Neural cell (in vitro differentiated cells): ENCODE measurements at regions not wholly inside any gene's neighbourhood (a gene's known extent, or its start where the extent isn't known, plus 50 kb on each side); places are given as distances from the start of the nearest gene placed in this dataset.

Source experiments
- H2AFZ ChIP-seq: fragments of 200-600, 300-800 bp; sonication (generic), shearing (Covaris generic); 2 replicates; pipeline ENCODE4 v1.6.0; 2014; ENCODE audit warnings: low read depth, mild to moderate bottlenecking, antibody characterized with exemption, low read length, moderate library complexity
- H3F3A ChIP-seq: fragments of 200-600 bp; shearing (Covaris generic); 2 replicates; pipeline ENCODE4 v1.6.1; 2016; ENCODE audit warnings: mild to moderate bottlenecking, moderate library complexity, mixed read lengths, antibody characterized with exemption, low read length; ENCODE audit not compliant: insufficient read depth, poor library complexity, severe bottlenecking
- H3K27ac ChIP-seq: fragments of 200-600, 300-800 bp; sonication (generic), shearing (Covaris generic); 2 replicates; pipeline ENCODE4 v1.5.1; 2014; ENCODE audit warnings: mild to moderate bottlenecking, low read length, moderate library complexity
- H3K27me3 ChIP-seq: fragments of 300-800, 200-600 bp; sonication (generic), shearing (Covaris generic); 2 replicates; pipeline ENCODE4 v1.6.0; 2014; ENCODE audit warnings: mild to moderate bottlenecking, low read depth, low read length, moderate library complexity; ENCODE audit not compliant: insufficient read depth
- H3K36me3 ChIP-seq: fragments of 300-800, 200-600 bp; sonication (generic), shearing (Covaris generic); 2 replicates; pipeline ENCODE4 v1.5.1; 2014; ENCODE audit warnings: mild to moderate bottlenecking, antibody characterized with exemption, low read length, moderate library complexity; ENCODE audit not compliant: insufficient read depth
- H3K4me2 ChIP-seq: fragments of 300-800, 200-600 bp; sonication (generic), shearing (Covaris generic); 2 replicates; pipeline ENCODE4 v1.6.0; 2014; ENCODE audit warnings: mild to moderate bottlenecking, low read length
- H3K4me3 ChIP-seq: fragments of 300-800, 200-600 bp; sonication (generic), shearing (Covaris generic); 2 replicates; pipeline ENCODE4 v1.5.1; 2014; ENCODE audit warnings: mild to moderate bottlenecking, low read length, moderate library complexity
- H3K79me2 ChIP-seq: fragments of 200-600 bp; shearing (Covaris generic); replicated peaks from 2 replicates; pipeline ENCODE4 v1.6.0; 2014; ENCODE audit warnings: mild to moderate bottlenecking, low read length, moderate library complexity; ENCODE audit not compliant: insufficient read depth
- H3K9ac ChIP-seq: fragments of 300-800, 200-600 bp; sonication (generic), shearing (Covaris generic); 2 replicates; pipeline ENCODE4 v1.6.1; 2016; ENCODE audit warnings: mild to moderate bottlenecking, low read length, mixed read lengths
- H3K9me2 ChIP-seq: fragments of 200-600 bp; shearing (Covaris generic); 2 replicates; pipeline ENCODE4 v1.6.1; 2016; ENCODE audit warnings: mild to moderate bottlenecking, low read length, mixed read lengths; ENCODE audit not compliant: insufficient read depth
- H3K9me3 ChIP-seq: fragments of 200-600, 300-800 bp; sonication (generic), shearing (Covaris generic); 2 replicates; pipeline ENCODE4 v1.6.1; 2016; ENCODE audit warnings: mild to moderate bottlenecking, mixed run types, low read length, moderate library complexity, mixed read lengths
- H4K20me1 ChIP-seq: fragments of 200-600 bp; shearing (Covaris generic); 2 replicates; pipeline ENCODE4 v1.6.1; 2016; ENCODE audit warnings: mild to moderate bottlenecking, mixed run types; ENCODE audit not compliant: insufficient read depth
- EP300 ChIP-seq: fragments of 450-650 bp; conservative IDR thresholded peaks from 2 replicates; pipeline ENCODE4 v1.6.1; 2014; ENCODE audit warnings: antibody characterized with exemption, mild to moderate bottlenecking, moderate library complexity; ENCODE audit not compliant: poor library complexity, severe bottlenecking
- EZH2 ChIP-seq: fragments of 200-600, 300-800 bp; shearing (Covaris generic), sonication (generic); IDR thresholded peaks from 2 replicates; pipeline ENCODE4 v1.6.1; 2014; ENCODE audit warnings: antibody characterized with exemption, low read length, borderline replicate concordance, mild to moderate bottlenecking; ENCODE audit not compliant: insufficient read depth, poor library complexity, severe bottlenecking
- MXI1 ChIP-seq: fragments of 450-650 bp; conservative IDR thresholded peaks from 2 replicates; pipeline ENCODE4 v1.6.1; 2014; ENCODE audit warnings: antibody characterized with exemption, mild to moderate bottlenecking; ENCODE audit not compliant: poor library complexity, severe bottlenecking
- POLR2AphosphoS5 ChIP-seq: IDR thresholded peaks from 2 replicates; pipeline ENCODE4 v1.6.1; 2012
- REST ChIP-seq: IDR thresholded peaks from 2 replicates; pipeline ENCODE4 v1.6.1; 2012; ENCODE audit warnings: borderline replicate concordance
- SMC3 ChIP-seq: fragments of 450-650 bp; conservative IDR thresholded peaks from 2 replicates; pipeline ENCODE4 v1.6.1; 2014; ENCODE audit warnings: antibody characterized with exemption, mild to moderate bottlenecking, moderate library complexity; ENCODE audit not compliant: poor library complexity
- TAF1 ChIP-seq: IDR thresholded peaks from 2 replicates; pipeline ENCODE4 v1.6.1; 2012; ENCODE audit warnings: low read depth
- TF ChIP-seq, protein P1 (sequence below): fragments of 450-650 bp; IDR thresholded peaks from 2 replicates; pipeline ENCODE4 v1.5.1; 2014; ENCODE audit warnings: antibody characterized with exemption, mild to moderate bottlenecking, moderate library complexity; ENCODE audit not compliant: poor library complexity, severe bottlenecking

GRCh38 chr4:187251896-187252295 lies 528.2 kb upstream of the FAT1 start:
- H3K4me2 ChIP-seq, result no peak overlapping the region
- H3K9me2 ChIP-seq, result no peaks in the 10 kb centered on the region
- TF ChIP-seq EP300, result no peak
- no peak for TF ChIP-seq SMC3
- TF ChIP-seq TAF1, result no peak
- TF ChIP-seq, protein P1, sequence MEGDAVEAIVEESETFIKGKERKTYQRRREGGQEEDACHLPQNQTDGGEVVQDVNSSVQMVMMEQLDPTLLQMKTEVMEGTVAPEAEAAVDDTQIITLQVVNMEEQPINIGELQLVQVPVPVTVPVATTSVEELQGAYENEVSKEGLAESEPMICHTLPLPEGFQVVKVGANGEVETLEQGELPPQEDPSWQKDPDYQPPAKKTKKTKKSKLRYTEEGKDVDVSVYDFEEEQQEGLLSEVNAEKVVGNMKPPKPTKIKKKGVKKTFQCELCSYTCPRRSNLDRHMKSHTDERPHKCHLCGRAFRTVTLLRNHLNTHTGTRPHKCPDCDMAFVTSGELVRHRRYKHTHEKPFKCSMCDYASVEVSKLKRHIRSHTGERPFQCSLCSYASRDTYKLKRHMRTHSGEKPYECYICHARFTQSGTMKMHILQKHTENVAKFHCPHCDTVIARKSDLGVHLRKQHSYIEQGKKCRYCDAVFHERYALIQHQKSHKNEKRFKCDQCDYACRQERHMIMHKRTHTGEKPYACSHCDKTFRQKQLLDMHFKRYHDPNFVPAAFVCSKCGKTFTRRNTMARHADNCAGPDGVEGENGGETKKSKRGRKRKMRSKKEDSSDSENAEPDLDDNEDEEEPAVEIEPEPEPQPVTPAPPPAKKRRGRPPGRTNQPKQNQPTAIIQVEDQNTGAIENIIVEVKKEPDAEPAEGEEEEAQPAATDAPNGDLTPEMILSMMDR, result no peak
- no peak overlapping the region for H3K9ac ChIP-seq
- no peaks in the 10 kb centered on the region for H4K20me1 ChIP-seq
- H3K79me2 ChIP-seq, result no peaks in the 10 kb centered on the region
- H2AFZ ChIP-seq, result no peak overlapping the region
- no peak overlapping the region for H3K27ac ChIP-seq
- H3F3A ChIP-seq, result no peaks in the 10 kb centered on the region
- H3K36me3 ChIP-seq, result no peaks in the 10 kb centered on the region
- no peaks in the 10 kb centered on the region for H3K27me3 ChIP-seq
- H3K4me3 ChIP-seq, result no peak overlapping the region
- H3K9me3 ChIP-seq, result no peaks in the 10 kb centered on the region

DNA sequence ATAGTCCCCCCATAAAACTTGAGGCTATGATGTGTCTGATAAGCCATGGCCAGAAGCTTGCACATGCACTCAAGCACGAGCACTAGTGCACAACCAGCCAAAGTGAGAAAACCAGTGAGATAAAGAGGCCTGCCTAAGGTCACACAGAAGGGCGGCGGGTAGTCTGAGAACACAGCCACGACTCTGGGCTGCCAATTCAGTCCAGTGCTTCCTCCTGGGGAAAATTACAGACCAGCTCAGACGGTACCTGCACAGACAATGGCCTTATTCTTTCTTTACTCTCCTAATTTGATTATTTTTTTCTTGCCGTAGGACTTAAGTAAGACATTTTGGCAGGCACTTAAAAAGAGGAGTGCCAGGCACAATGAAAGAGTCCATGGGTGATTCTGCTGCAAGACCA lies 533.2 kb upstream of the FAT1 start:
- no peaks in the 10 kb centered on the region for H4K20me1 ChIP-seq
- H3K27ac ChIP-seq, result no peak overlapping the region
- no peaks in the 10 kb centered on the region for H3K9me3 ChIP-seq
- H3K9ac ChIP-seq, result no peak overlapping the region
- no peaks in the 10 kb centered on the region for H3K9me2 ChIP-seq
- H3K36me3 ChIP-seq, result no peaks in the 10 kb centered on the region
- H2AFZ ChIP-seq, result no peak overlapping the region
- TF ChIP-seq MXI1 (no peak), EZH2 (no peak), REST (no peak), TAF1 (no peak), POLR2AphosphoS5 (no peak), SMC3 (no peak), EP300 (no peak)
- TF ChIP-seq, protein P1, result no peak
- H3K4me2 ChIP-seq, result no peak overlapping the region
- H3K79me2 ChIP-seq, result no peaks in the 10 kb centered on the region
- no peak overlapping the region for H3K4me3 ChIP-seq
- H3F3A ChIP-seq, result no peaks in the 10 kb centered on the region
- no peaks in the 10 kb centered on the region for H3K27me3 ChIP-seq
